Panc1 (cell line): ENCODE measurements at regions not wholly inside any gene's neighbourhood (a gene's known extent, or its start where the extent isn't known, plus 50 kb on each side); places are given as distances from the start of the nearest gene placed in this dataset.

Experiments used
- ATAC-seq: fragments of 200-7000 bp; cut with Tn5 transposase; 2 replicates; pipeline ENCODE4 v1.9.1; 2020; ENCODE audit warnings: mild to moderate bottlenecking, moderate library complexity
- BruUV-seq: library from RNA; stranded (reverse); fragments of 400-500 nt; replicated peaks from 2 replicates; lab custom pipeline; 2021; lab: Mats Ljungman, UMichigan
- CTCF ChIA-PET: fragments of 300-600 bp; sonication (Branson Sonifier 250); formaldehyde crosslinking; loops from one replicate; lab custom pipeline; 2022; ENCODE audit warnings: antibody characterized with exemption; lab: Charles Lee
- POLR2A ChIA-PET: fragments of 300-600 bp; sonication (Branson Sonifier 250); formaldehyde crosslinking; loops from one replicate; lab custom pipeline; 2022; ENCODE audit warnings: antibody characterized with exemption; lab: Charles Lee
- DNase-seq: peaks from one replicate; pipeline ENCODE4 v3.0.0-alpha.2; 2010; ENCODE audit warnings: low read depth, low spot score
- H3K27ac ChIP-seq: 2 replicates; pipeline ENCODE4 v1.5.1; 2011; ENCODE audit warnings: mild to moderate bottlenecking, low read length, inconsistent platforms
- H3K27me3 ChIP-seq: fragments of 200-500 bp; sonication (Bioruptor generic); 2 replicates; pipeline ENCODE4 v1.6.0; 2014; ENCODE audit warnings: low read length, inconsistent platforms; ENCODE audit not compliant: control insufficient read depth, insufficient read depth
- H3K36me3 ChIP-seq: fragments of 200-500 bp; sonication (Bioruptor generic); 2 replicates; pipeline ENCODE4 v1.5.1; 2014; ENCODE audit warnings: inconsistent platforms, mild to moderate bottlenecking, low read length, moderate library complexity; ENCODE audit not compliant: control insufficient read depth, insufficient read depth
- H3K4me1 ChIP-seq: 2 replicates; pipeline ENCODE4 v1.5.1; 2011; ENCODE audit warnings: inconsistent platforms, mild to moderate bottlenecking, low read length, moderate library complexity; ENCODE audit not compliant: control insufficient read depth, insufficient read depth
- H3K4me3 ChIP-seq, 2 experiments: 2 replicates each; pipeline ENCODE4 v1.5.1; 2011 to 2012; ENCODE audit warnings: low read depth in 2 of 2, low read length in 2 of 2, mild to moderate bottlenecking in 2 of 2, inconsistent platforms in 1 of 2, moderate library complexity in 1 of 2
- H3K9me3 ChIP-seq: fragments of 200-500 bp; sonication (Bioruptor generic); 2 replicates; pipeline ENCODE4 v1.5.1; 2014; ENCODE audit warnings: low read depth, mild to moderate bottlenecking, inconsistent platforms, low read length, moderate library complexity; ENCODE audit not compliant: control insufficient read depth, insufficient read depth
- CTCF ChIP-seq: fragments of 450-650 bp; IDR thresholded peaks from 2 replicates; pipeline ENCODE4 v1.5.1; 2017; ENCODE audit warnings: mild to moderate bottlenecking
- POLR2AphosphoS5 ChIP-seq: IDR thresholded peaks from 2 replicates; pipeline ENCODE4 v1.6.1; 2012; ENCODE audit warnings: mild to moderate bottlenecking, low read depth, low read length, moderate library complexity
- REST ChIP-seq, 2 experiments: IDR thresholded peaks; 2 replicates each; pipeline ENCODE4 v1.6.1; 2011 to 2012; ENCODE audit warnings: low read depth in 2 of 2, control low read depth in 1 of 2, low read length in 1 of 2, mild to moderate bottlenecking in 1 of 2, moderate library complexity in 1 of 2; ENCODE audit not compliant: insufficient read depth in 1 of 2
- SIN3A ChIP-seq: IDR thresholded peaks from 2 replicates; pipeline ENCODE4 v1.6.1; 2012; ENCODE audit warnings: low read depth, mild to moderate bottlenecking, low read length, moderate library complexity, borderline replicate concordance; ENCODE audit not compliant: insufficient read depth
- TCF7L2 ChIP-seq: IDR thresholded peaks from 2 replicates; pipeline ENCODE4 v1.6.1; 2011; ENCODE audit warnings: mild to moderate bottlenecking, low read depth, low read length, inconsistent platforms
- in situ Hi-C: cut with HindIII; loops from 2 replicates; pipeline ENCODE4 v1.10.0; 2016; ENCODE audit warnings: low sequenced_read_pairs, low pct_unique_long_range_greater_than_20kb
- intact Hi-C: fragments of 100-400 bp; cut with micrococcal nuclease; formaldehyde crosslinking; loops from one replicate; pipeline ENCODE4 v1.10.0; 2022; ENCODE audit not compliant: unreplicated experiment

GRCh38 chr7:52074912-52075311, 758.3 kb upstream of the COBL start:
- Histone ChIP-seq H3K4me1 (no peaks in the 10 kb centered on the region), H3K4me3 (no peak overlapping the region), H3K27ac (no peak overlapping the region), H3K27me3 (no peaks in the 10 kb centered on the region), H3K36me3 (no peaks in the 10 kb centered on the region), H3K9me3 (no peaks in the 10 kb centered on the region)
- TF ChIP-seq REST (IDR thresholded peaks at IDR 0.05; ENCODE audit: insufficient read depth in 1 of 2, low read depth in 2 of 2, low read length in 1 of 2) (no peak), TCF7L2 (no peak), POLR2AphosphoS5 (no peak)
- ATAC-seq (no peak), DNase-seq (no peak)
- in situ Hi-C loops (no loop called here), intact Hi-C loops (no loop called here)
- BruUV-seq = no TSS peak
- ChIA-PET POLR2A (no interaction called here), CTCF (no interaction called here)

- Histone ChIP-seq H3K4me3 (no peak overlapping the region), H3K4me1 (no peaks in the 10 kb centered on the region), H3K9me3 (no peaks in the 10 kb centered on the region), H3K27ac (no peak overlapping the region), H3K27me3 (no peaks in the 10 kb centered on the region), H3K36me3 (no peaks in the 10 kb centered on the region)
- no TSS peak for BruUV-seq
- DNase-seq (no peak), ATAC-seq (no peak)
- TF ChIP-seq CTCF (no peak), TCF7L2 (no peak), POLR2AphosphoS5 (no peak)
- in situ Hi-C loops (no loop called here), intact Hi-C loops (no loop called here)
- POLR2A ChIA-PET = no interaction called here
- CTCF ChIA-PET = interaction anchor here (0.6 kb wide), 1 partner anchor 126 kb away, joined by 3 read pairs; no protein-coding TSS in a partner anchor
Observed at GRCh38 chr7:52074071-52074470, 757.5 kb upstream of the COBL start.

- BruUV-seq = no TSS peak
- Histone ChIP-seq H3K27me3 (no peaks in the 10 kb centered on the region), H3K4me3 (no peak overlapping the region), H3K4me1 (no peaks in the 10 kb centered on the region), H3K9me3 (no peaks in the 10 kb centered on the region), H3K36me3 (no peaks in the 10 kb centered on the region), H3K27ac (no peak overlapping the region)
- intact Hi-C loops = no loop called here
- TF ChIP-seq REST (IDR thresholded peaks at IDR 0.05; ENCODE audit: insufficient read depth in 1 of 2, low read depth in 2 of 2, low read length in 1 of 2) = no peak
- TF ChIP-seq CTCF = no peak
- no peak for TF ChIP-seq TCF7L2
- no peak for TF ChIP-seq SIN3A
- no peak for TF ChIP-seq POLR2AphosphoS5
- CTCF ChIA-PET = no interaction called here
- no peak for ATAC-seq
- POLR2A ChIA-PET = no interaction called here
- DNase-seq = no peak
- in situ Hi-C loops = no loop called here
Observed at GRCh38 chr7:52071744-52072143, 755.1 kb upstream of the COBL start.
